Adrenal gland (tissue), 5 donors: ENCODE measurements at regions not wholly inside any gene's neighbourhood (a gene's known extent, or its start where the extent isn't known, plus 50 kb on each side); places are given as distances from the start of the nearest gene placed in this dataset.

Experiments used
- POLR2A ChIP-seq, 2 donors: fragments of 450-650 bp; IDR thresholded peaks; one replicate each; pipeline ENCODE4 v1.6.1; 2017; ENCODE audit warnings: antibody characterized with exemption in 2 of 2, mild to moderate bottlenecking in 2 of 2, moderate library complexity in 1 of 2
- TF ChIP-seq, protein P1 (sequence below), 6 experiments: fragments of 450-650 bp in 4 of 6; fragments of 200-600 bp in 2 of 6; sonication (generic) in 1 of 6; IDR thresholded peaks; 1 replicate in 5 of 6; 2 replicates in 1 of 6; pipeline versions ENCODE4 v1.5.1 to v1.8.0; 2016 to 2021; ENCODE audit warnings: antibody characterized with exemption in 6 of 6, mild to moderate bottlenecking in 2 of 6, moderate library complexity in 1 of 6
- donor health status: DM: no; HTN: no; CAD: no.

DNA sequence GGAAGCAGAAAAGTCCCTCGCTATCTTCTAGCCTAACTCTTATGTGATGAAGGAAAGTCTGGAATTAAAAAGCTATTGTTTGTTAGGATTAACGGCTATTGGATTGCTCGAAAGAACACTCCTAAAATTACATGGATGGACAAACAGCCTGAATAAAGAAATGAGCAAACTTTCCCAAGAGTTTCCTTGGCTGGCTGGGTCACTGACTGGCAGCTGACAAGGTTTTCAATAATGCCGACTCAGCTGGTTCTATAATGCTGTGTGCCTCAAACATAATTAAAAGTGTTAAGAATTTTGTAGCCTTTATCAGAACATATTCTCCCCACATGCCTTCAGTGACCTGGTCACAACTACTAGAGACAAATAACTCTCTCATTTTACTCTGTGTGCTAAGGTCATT is 142.9 kb upstream of the ADAMTS9 start:
- TF ChIP-seq, protein P1, sequence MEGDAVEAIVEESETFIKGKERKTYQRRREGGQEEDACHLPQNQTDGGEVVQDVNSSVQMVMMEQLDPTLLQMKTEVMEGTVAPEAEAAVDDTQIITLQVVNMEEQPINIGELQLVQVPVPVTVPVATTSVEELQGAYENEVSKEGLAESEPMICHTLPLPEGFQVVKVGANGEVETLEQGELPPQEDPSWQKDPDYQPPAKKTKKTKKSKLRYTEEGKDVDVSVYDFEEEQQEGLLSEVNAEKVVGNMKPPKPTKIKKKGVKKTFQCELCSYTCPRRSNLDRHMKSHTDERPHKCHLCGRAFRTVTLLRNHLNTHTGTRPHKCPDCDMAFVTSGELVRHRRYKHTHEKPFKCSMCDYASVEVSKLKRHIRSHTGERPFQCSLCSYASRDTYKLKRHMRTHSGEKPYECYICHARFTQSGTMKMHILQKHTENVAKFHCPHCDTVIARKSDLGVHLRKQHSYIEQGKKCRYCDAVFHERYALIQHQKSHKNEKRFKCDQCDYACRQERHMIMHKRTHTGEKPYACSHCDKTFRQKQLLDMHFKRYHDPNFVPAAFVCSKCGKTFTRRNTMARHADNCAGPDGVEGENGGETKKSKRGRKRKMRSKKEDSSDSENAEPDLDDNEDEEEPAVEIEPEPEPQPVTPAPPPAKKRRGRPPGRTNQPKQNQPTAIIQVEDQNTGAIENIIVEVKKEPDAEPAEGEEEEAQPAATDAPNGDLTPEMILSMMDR (IDR thresholded peaks at IDR 0.05), result no peak
- no peak for TF ChIP-seq POLR2A (IDR thresholded peaks at IDR 0.05)
